ENCODE measurements at regions not wholly inside any gene's neighbourhood (a gene's known extent, or its start where the extent isn't known, plus 50 kb on each side); places are given as distances from the start of the nearest gene placed in this dataset.
"Not testable (repeated sequence)": the region's sequence is repeated elsewhere in the genome, so short reads cannot be mapped to it uniquely, and the experiment has no call there.

DNA sequence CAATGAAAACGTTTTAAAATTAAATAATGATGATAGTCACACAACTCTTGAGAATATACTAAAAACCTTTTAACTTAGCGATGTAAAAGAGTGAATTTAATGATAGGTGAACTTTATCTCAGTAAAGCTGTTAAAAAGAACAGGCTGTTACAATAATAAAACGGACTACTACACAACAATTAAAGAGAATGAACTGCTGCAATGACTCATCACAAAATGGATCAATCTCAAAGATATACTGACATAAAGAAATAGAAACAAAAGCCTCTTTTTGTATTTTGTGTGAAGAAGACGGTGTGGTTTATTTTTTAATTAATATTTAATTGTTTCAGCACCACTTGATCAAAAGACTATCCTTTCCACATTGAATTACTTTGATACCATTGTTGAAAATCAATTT lies 352.4 kb upstream of the GJE1 start:
- Histone ChIP-seq H3K27me3 (ENCODE audit: control insufficient read depth in 2 of 2, insufficient read depth in 1 of 2, low read length in 1 of 2) (no peaks in the 10 kb centered on the region), H3K36me3 (ENCODE audit: control insufficient read depth in 2 of 2, insufficient read depth in 2 of 2, low read length in 1 of 2) (no peaks in the 10 kb centered on the region), H3K9me3 (ENCODE audit: control insufficient read depth in 2 of 2, insufficient read depth in 1 of 2, low read length in 1 of 2) (no peaks in the 10 kb centered on the region), H3K4me1 (ENCODE audit: control insufficient read depth in 2 of 2, insufficient read depth in 2 of 2, low read length in 2 of 2) (no peaks in the 10 kb centered on the region), H3K4me3 (ENCODE audit: low read length in 2 of 2) (no peak overlapping the region), H3K27ac (ENCODE audit: low read depth in 1 of 2, low read length in 1 of 2) (no peak overlapping the region)
- no peak for DNase-seq (ENCODE audit: low read depth in 6 of 9, low spot score in 9 of 9)
- 72% methylated on average over 4 of the region's 4 CpGs for WGBS

DNA sequence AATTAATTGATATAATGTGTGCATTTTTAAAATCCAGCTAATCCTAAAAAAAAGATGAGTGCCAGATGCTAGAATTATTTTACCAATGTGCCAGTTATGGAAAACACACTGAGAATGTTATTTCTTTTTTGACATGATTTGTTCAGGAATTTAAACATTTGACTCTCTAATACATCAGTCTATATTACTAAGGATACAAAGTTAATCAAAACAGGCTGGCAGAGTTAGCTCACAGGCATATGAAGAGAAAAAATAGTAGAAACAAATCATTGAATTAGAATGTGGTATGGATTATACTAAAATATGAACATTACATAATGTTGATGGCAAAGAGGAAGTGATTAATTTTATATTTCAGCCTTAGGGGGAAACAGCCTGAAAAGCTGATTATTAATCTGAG lies 368.3 kb upstream of the GJE1 start:
- Histone ChIP-seq H3K4me3 (ENCODE audit: low read length in 2 of 2) (no peak overlapping the region), H3K9me3 (ENCODE audit: control insufficient read depth in 2 of 2, insufficient read depth in 1 of 2, low read length in 1 of 2) (no peaks in the 10 kb centered on the region), H3K27ac (ENCODE audit: low read depth in 1 of 2, low read length in 1 of 2) (no peak overlapping the region), H3K36me3 (ENCODE audit: control insufficient read depth in 2 of 2, insufficient read depth in 2 of 2, low read length in 1 of 2) (no peaks in the 10 kb centered on the region), H3K27me3 (ENCODE audit: control insufficient read depth in 2 of 2, insufficient read depth in 1 of 2, low read length in 1 of 2) (no peaks in the 10 kb centered on the region), H3K4me1 (ENCODE audit: control insufficient read depth in 2 of 2, insufficient read depth in 2 of 2, low read length in 2 of 2) (no peaks in the 10 kb centered on the region)
- DNase-seq (ENCODE audit: low read depth in 6 of 9, low spot score in 9 of 9): no peak

DNA sequence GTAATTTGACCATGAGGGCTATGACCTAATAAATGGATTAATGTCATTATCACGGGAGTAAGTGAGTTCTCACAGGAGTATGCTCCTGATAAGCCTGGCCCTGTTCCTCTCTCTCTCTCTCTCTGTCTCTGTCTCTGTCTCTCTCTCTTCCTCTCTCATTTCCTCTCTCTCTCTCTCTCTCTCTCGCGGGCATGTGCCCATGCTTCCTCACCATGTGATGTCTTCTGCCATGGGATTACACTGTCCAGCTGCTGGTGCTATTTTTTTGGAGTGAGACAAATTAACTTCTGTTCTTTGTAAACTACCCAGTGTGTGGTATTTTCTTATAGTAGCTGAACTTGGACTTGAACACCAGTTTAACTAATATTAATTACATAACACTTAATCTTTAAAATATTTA lies 374.3 kb upstream of the GJE1 start:
- no peaks in the 10 kb centered on the region for H3K27me3 ChIP-seq (ENCODE audit: control insufficient read depth in 2 of 2, insufficient read depth in 1 of 2, low read length in 1 of 2)
- 91% methylated on average over 3 of the region's 3 CpGs for WGBS

DNA sequence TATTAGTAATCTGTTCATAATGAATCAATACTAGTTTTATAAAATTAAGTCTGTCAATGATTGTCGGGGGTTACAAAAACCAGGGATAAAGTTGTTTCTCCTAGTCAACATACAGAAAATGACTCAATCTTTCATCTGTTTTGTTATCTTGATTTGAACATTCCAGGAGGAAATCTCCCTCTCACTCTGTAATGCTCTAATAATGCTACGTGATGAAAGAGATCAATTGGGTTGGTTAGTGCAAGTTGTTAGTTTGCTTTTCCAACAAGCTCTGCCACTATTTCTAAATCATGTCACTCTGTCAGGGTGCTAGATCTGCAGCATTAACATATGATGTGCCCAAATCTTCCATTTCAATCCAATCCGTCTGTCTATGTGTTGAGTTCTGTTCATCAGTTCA lies 379.5 kb upstream of the GJE1 start:
- Histone ChIP-seq H3K4me3 (ENCODE audit: low read length in 2 of 2) (no peak overlapping the region), H3K27me3 (ENCODE audit: control insufficient read depth in 2 of 2, insufficient read depth in 1 of 2, low read length in 1 of 2) (no peaks in the 10 kb centered on the region), H3K27ac (ENCODE audit: low read depth in 1 of 2, low read length in 1 of 2) (no peak overlapping the region), H3K9me3 (ENCODE audit: control insufficient read depth in 2 of 2, insufficient read depth in 1 of 2, low read length in 1 of 2) (no peaks in the 10 kb centered on the region), H3K4me1 (ENCODE audit: control insufficient read depth in 2 of 2, insufficient read depth in 2 of 2, low read length in 2 of 2) (no peaks in the 10 kb centered on the region), H3K36me3 (ENCODE audit: control insufficient read depth in 2 of 2, insufficient read depth in 2 of 2, low read length in 1 of 2) (no peaks in the 10 kb centered on the region)
- 95% methylated on average over 3 of the region's 3 CpGs for WGBS
- DNase-seq (ENCODE audit: low read depth in 6 of 9, low spot score in 9 of 9): no peak

More for the DNA sequence above, 374.3 kb upstream of the GJE1 start:
- DNase-seq (ENCODE audit: low read depth in 6 of 9, low spot score in 9 of 9): no peak
- Histone ChIP-seq H3K27ac (ENCODE audit: low read depth in 1 of 2, low read length in 1 of 2) (no peak overlapping the region), H3K9me3 (ENCODE audit: control insufficient read depth in 2 of 2, insufficient read depth in 1 of 2, low read length in 1 of 2) (no peaks in the 10 kb centered on the region), H3K4me1 (ENCODE audit: control insufficient read depth in 2 of 2, insufficient read depth in 2 of 2, low read length in 2 of 2) (no peaks in the 10 kb centered on the region), H3K4me3 (ENCODE audit: low read length in 2 of 2) (no peak overlapping the region), H3K36me3 (ENCODE audit: control insufficient read depth in 2 of 2, insufficient read depth in 2 of 2, low read length in 1 of 2) (no peaks in the 10 kb centered on the region)

- no peaks in the 10 kb centered on the region for H3K4me1 ChIP-seq (ENCODE audit: control insufficient read depth in 2 of 2, insufficient read depth in 2 of 2, low read length in 2 of 2)
- H3K27me3 ChIP-seq (ENCODE audit: control insufficient read depth in 2 of 2, insufficient read depth in 1 of 2, low read length in 1 of 2): no peaks in the 10 kb centered on the region
- H3K9me3 ChIP-seq (ENCODE audit: control insufficient read depth in 2 of 2, insufficient read depth in 1 of 2, low read length in 1 of 2): no peaks in the 10 kb centered on the region
- 84% methylated on average over 1 of the region's 1 CpG for WGBS
- no peak overlapping the region for H3K27ac ChIP-seq (ENCODE audit: low read depth in 1 of 2, low read length in 1 of 2)
- no peak overlapping the region for H3K4me3 ChIP-seq (ENCODE audit: low read length in 2 of 2)
- no peaks in the 10 kb centered on the region for H3K36me3 ChIP-seq (ENCODE audit: control insufficient read depth in 2 of 2, insufficient read depth in 2 of 2, low read length in 1 of 2)
- no peak for DNase-seq (ENCODE audit: low read depth in 6 of 9, low spot score in 9 of 9)
These were observed 380.0 kb upstream of the GJE1 start for GRCh38 chr6:141752677-141753076.

DNA sequence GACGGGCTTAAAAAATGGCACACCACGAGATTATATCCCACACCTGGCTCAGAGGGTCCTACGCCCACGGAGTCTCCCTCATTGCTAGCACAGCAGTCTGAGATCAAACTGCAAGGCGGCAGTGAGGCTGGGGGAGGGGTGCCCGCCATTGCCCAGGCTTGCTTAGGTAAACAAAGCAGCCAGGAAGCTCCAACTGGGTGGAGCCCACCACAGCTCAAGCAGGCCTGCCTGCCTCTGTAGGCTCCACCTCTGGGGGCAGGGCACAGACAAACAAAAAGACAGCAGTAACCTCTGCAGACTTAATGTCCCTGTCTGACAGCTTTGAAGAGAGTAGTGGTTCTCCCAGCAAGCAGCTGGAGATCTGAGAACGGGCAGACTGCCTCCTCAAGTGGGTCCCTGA lies 386.4 kb upstream of the GJE1 start:
- H3K4me3 ChIP-seq (ENCODE audit: low read length in 2 of 2); H3K4me1 ChIP-seq (ENCODE audit: control insufficient read depth in 2 of 2, insufficient read depth in 2 of 2, low read length in 2 of 2); H3K27ac ChIP-seq (ENCODE audit: low read depth in 1 of 2, low read length in 1 of 2); H3K36me3 ChIP-seq (ENCODE audit: control insufficient read depth in 2 of 2, insufficient read depth in 2 of 2, low read length in 1 of 2); H3K9me3 ChIP-seq (ENCODE audit: control insufficient read depth in 2 of 2, insufficient read depth in 1 of 2, low read length in 1 of 2); H3K27me3 ChIP-seq (ENCODE audit: control insufficient read depth in 2 of 2, insufficient read depth in 1 of 2, low read length in 1 of 2); DNase-seq (ENCODE audit: low read depth in 6 of 9, low spot score in 9 of 9): not testable (repeated sequence)
- WGBS: 88% methylated on average over 7 of the region's 7 CpGs

DNA sequence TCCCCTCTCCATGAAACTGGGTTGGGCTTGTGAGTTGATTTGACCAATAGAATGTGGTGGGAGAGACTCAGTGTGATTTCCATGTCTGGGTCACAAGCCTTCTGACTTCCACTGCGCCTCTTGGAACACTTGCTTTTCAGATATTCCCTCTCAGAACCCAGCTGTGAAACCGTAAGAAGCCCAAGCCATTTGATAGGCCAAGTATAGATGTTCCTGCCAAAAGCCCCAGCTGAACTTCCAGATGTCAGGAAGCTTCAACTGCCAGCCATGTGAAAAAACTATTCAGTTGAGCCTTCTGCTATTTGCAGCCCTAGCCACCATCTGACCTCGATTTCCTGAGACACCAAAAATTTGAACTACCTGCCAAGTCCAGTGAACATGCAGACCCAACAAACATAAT lies 387.8 kb upstream of the GJE1 start:
- 54% methylated on average over 3 of the region's 3 CpGs for WGBS
- H3K27ac ChIP-seq (ENCODE audit: low read depth in 1 of 2, low read length in 1 of 2): no peak overlapping the region
- no peak overlapping the region for H3K4me3 ChIP-seq (ENCODE audit: low read length in 2 of 2)
- no peaks in the 10 kb centered on the region for H3K9me3 ChIP-seq (ENCODE audit: control insufficient read depth in 2 of 2, insufficient read depth in 1 of 2, low read length in 1 of 2)
- no peaks in the 10 kb centered on the region for H3K4me1 ChIP-seq (ENCODE audit: control insufficient read depth in 2 of 2, insufficient read depth in 2 of 2, low read length in 2 of 2)
- no peaks in the 10 kb centered on the region for H3K27me3 ChIP-seq (ENCODE audit: control insufficient read depth in 2 of 2, insufficient read depth in 1 of 2, low read length in 1 of 2)
- H3K36me3 ChIP-seq (ENCODE audit: control insufficient read depth in 2 of 2, insufficient read depth in 2 of 2, low read length in 1 of 2): no peaks in the 10 kb centered on the region
- DNase-seq (ENCODE audit: low read depth in 6 of 9, low spot score in 9 of 9): no peak

- H3K36me3 ChIP-seq (ENCODE audit: control insufficient read depth in 2 of 2, insufficient read depth in 2 of 2, low read length in 1 of 2): no peaks in the 10 kb centered on the region
- no peak overlapping the region for H3K4me3 ChIP-seq (ENCODE audit: low read length in 2 of 2)
- 90% methylated on average over 2 of the region's 2 CpGs for WGBS
- H3K27ac ChIP-seq (ENCODE audit: low read depth in 1 of 2, low read length in 1 of 2): no peak overlapping the region
- H3K4me1 ChIP-seq (ENCODE audit: control insufficient read depth in 2 of 2, insufficient read depth in 2 of 2, low read length in 2 of 2): no peaks in the 10 kb centered on the region
- no peaks in the 10 kb centered on the region for H3K27me3 ChIP-seq (ENCODE audit: control insufficient read depth in 2 of 2, insufficient read depth in 1 of 2, low read length in 1 of 2)
- no peak for DNase-seq (ENCODE audit: low read depth in 6 of 9, low spot score in 9 of 9)
- no peaks in the 10 kb centered on the region for H3K9me3 ChIP-seq (ENCODE audit: control insufficient read depth in 2 of 2, insufficient read depth in 1 of 2, low read length in 1 of 2)
These were observed 388.4 kb upstream of the GJE1 start for GRCh38 chr6:141744194-141744925.

DNA sequence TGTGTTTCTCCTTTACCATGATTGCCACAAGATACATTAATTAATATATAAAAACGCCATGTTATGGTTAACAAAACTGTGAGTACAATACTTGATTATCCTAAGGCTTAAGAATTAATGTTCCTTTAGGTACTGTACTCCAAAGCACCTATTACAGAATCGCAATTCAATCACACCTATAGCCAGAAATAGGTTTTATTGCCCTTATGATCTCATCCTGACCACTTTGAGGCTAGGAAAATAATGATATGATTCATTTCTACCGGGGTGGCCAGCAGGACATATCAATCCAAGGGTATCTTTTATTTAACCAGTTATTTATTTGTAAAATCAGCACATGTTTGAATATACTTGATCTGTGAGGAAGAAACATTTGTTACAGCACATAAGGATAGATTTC lies 396.6 kb upstream of the GJE1 start:
- Histone ChIP-seq H3K9me3 (ENCODE audit: control insufficient read depth in 2 of 2, insufficient read depth in 1 of 2, low read length in 1 of 2) (no peaks in the 10 kb centered on the region), H3K4me3 (ENCODE audit: low read length in 2 of 2) (no peak overlapping the region), H3K4me1 (ENCODE audit: control insufficient read depth in 2 of 2, insufficient read depth in 2 of 2, low read length in 2 of 2) (no peaks in the 10 kb centered on the region), H3K27ac (ENCODE audit: low read depth in 1 of 2, low read length in 1 of 2) (no peak overlapping the region), H3K27me3 (ENCODE audit: control insufficient read depth in 2 of 2, insufficient read depth in 1 of 2, low read length in 1 of 2) (no peaks in the 10 kb centered on the region), H3K36me3 (ENCODE audit: control insufficient read depth in 2 of 2, insufficient read depth in 2 of 2, low read length in 1 of 2) (no peaks in the 10 kb centered on the region)
- 86% methylated on average over 3 of the region's 3 CpGs for WGBS
- no peak for DNase-seq (ENCODE audit: low read depth in 6 of 9, low spot score in 9 of 9)

GRCh38 chr6:141735126-141735525 lies 397.6 kb upstream of the GJE1 start:
- no peaks in the 10 kb centered on the region for H3K4me1 ChIP-seq (ENCODE audit: control insufficient read depth in 2 of 2, insufficient read depth in 2 of 2, low read length in 2 of 2)
- H3K27ac ChIP-seq (ENCODE audit: low read depth in 1 of 2, low read length in 1 of 2): no peak overlapping the region
- H3K9me3 ChIP-seq (ENCODE audit: control insufficient read depth in 2 of 2, insufficient read depth in 1 of 2, low read length in 1 of 2): no peaks in the 10 kb centered on the region
- DNase-seq (ENCODE audit: low read depth in 6 of 9, low spot score in 9 of 9): no peak
- H3K4me3 ChIP-seq (ENCODE audit: low read length in 2 of 2): no peak overlapping the region
- H3K27me3 ChIP-seq (ENCODE audit: control insufficient read depth in 2 of 2, insufficient read depth in 1 of 2, low read length in 1 of 2): no peaks in the 10 kb centered on the region
- H3K36me3 ChIP-seq (ENCODE audit: control insufficient read depth in 2 of 2, insufficient read depth in 2 of 2, low read length in 1 of 2): no peaks in the 10 kb centered on the region

All from thymus (tissue), 11 donors.